Stromal cell of bone marrow (primary cell): ENCODE measurements at regions not wholly inside any gene's neighbourhood (a gene's known extent, or its start where the extent isn't known, plus 50 kb on each side); places are given as distances from the start of the nearest gene placed in this dataset.

Experiments
- DNase-seq: peaks from one replicate; pipeline ENCODE4 v3.0.0-alpha.2; 2012; ENCODE audit warnings: low read depth

GRCh38 chr13:83332751-83333150, 549.5 kb downstream of the SLITRK1 start:
- DNase-seq, result no peak

DNA sequence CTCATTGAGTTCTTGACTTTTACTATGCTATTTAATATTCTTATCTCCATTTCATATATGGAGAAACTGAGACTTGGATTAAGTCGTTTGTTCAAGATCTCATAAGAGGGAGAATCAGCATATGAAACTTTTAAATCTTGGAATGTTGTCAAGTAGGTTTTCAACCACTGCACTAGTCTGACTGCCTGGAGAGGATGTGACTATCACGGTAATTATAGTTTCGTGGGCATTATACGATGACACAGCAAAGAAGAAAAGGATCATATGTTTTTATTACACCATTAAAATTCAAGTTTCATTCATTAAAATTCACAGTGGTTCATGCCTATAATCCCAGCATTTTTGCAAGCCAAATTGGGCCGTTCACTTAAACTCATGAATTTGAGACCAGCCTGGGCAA, 555.2 kb downstream of the SLITRK1 start:
- no peak for DNase-seq

- peak; percentile 47 for DNase-seq
These were observed 557.0 kb downstream of the SLITRK1 start for GRCh38 chr13:83325125-83325853.

DNA sequence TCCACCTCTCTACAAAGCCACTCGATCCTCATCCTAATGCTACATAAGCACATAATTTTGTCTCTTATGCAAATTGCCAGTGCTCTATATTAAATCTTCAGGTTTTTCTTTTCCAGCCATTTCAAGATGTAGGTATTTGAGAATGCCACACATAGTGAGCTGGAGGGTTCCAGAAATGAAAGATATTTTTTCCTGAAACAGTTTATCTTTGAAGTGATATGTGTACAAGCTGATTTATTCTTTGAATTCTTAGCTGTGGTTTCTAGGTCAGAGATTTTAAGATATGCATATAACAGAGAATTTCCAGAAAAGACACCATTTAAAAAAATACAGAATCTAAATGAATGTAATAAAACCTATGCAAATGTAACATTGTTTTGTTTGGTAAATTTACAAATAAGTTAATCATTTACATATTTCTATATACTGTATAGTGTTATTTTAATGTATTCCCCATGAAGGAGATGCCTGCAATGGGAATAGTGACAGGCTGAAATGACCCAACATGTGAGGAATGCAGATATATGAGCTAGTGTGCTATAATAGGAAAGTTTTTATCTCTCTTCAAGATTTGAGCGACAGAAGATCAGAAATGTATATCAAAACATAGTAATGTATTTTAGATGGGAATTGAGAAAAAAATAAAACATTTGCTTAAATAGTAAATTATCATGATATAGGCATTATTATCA, 570.2 kb downstream of the SLITRK1 start:
- DNase-seq, result no peak

DNA sequence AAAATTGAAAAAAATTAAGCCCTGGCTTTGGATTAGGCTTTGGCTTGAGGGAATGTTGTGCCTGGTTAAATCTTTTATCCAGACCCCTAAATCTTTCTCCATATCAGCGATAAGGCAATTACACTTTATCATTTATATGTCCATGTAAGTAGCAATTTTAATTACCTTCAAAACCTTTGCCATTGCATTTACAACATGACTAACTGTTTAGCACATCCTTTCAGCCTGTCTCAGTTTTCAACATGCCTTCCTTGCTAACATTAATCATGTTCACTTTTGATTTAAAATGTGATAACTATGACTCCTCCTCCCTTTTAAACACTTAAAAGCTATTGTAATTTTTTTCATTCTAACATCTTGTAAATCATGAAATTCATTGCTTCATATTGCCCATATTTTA, 583.7 kb downstream of the SLITRK1 start:
- no peak for DNase-seq

- no peak for DNase-seq
These were observed 584.5 kb downstream of the SLITRK1 start for GRCh38 chr13:83297586-83298290.

DNA sequence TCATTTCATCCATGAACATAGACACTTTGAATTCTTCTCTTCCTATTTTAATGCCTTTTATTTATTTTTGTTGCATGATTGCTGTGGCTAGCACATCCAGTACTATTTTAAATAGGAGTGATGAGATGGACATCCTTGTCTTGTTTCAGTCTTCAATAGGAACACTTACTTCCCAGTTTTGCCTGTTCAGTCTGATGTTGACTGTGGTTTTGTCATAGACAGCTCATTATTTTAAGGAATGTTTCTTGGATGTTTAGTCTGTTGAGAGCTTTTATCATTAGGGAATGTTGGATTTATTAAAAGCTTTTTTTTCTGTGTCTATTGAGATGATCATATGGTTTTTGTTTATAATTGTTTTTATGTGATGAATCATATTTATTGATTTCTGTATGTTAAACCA, 586.6 kb downstream of the SLITRK1 start:
- DNase-seq, result no peak

- DNase-seq, result no peak
These were observed 595.5 kb downstream of the SLITRK1 start for GRCh38 chr13:83286737-83287136.

GRCh38 chr13:83281654-83282053, 600.6 kb downstream of the SLITRK1 start:
- DNase-seq, result no peak

GRCh38 chr13:83274679-83275078, 607.6 kb downstream of the SLITRK1 start:
- no peak for DNase-seq

- DNase-seq, result no peak
These were observed 609.5 kb downstream of the SLITRK1 start for GRCh38 chr13:83272652-83273240.

- no peak for DNase-seq
These were observed 610.2 kb downstream of the SLITRK1 start for GRCh38 chr13:83272076-83272475.

GRCh38 chr13:83265279-83265678, 617.0 kb downstream of the SLITRK1 start:
- DNase-seq, result no peak

DNA sequence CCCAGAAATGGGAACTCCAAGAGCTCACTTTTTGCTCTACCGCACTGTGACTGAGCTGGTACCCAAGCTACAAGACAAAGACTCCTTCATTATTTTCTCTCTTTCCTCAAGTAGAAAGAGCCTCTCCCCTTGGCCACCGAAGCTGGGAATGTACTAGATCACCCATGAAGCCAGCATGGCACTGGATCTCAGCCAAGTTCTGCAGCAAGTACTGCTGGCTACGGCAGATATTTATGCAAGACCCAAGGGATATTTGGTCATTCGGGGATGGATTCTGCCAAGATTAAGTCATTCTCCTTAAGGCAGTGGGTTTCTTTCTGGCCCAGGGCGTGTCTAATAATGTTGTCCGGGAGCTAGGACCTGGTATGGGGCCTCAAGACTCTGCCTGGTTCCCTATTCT, 633.5 kb downstream of the SLITRK1 start:
- DNase-seq, result no peak

GRCh38 chr13:83232626-83233025, 649.6 kb downstream of the SLITRK1 start:
- no peak for DNase-seq

DNA sequence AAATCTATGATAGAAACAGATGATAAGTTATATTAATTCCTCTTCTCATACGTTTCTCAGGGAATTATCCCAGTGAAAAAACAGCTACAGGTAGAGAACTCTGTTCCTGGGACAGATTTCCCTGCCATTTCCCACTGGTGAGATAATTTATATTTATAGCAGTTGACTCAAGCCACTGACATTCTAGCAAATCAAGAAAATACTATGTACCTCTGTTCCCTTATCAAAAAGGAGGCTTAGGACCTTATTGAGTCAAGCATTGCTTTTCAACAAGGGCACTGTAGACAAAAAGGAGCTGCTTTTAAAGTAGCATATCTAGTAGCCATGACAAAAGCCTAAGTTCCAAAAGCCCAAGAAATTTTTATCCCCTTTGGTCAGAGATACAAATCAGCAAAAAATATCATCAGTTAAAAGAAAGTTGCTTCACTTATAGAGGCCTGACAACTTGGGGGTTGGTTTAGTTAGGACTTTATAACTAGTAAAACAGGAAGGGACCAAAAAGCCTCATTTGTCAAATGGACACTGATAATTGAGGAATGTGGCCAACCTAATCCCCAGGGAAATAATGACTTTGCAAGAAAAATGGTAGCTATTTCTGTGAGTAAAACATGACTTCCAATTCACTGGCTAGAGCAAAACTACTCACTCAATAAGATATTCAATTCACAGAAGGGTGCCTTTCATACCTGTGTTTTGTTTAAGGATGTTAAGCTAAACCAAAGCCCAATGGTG, 652.5 kb downstream of the SLITRK1 start:
- DNase-seq, result no peak

DNA sequence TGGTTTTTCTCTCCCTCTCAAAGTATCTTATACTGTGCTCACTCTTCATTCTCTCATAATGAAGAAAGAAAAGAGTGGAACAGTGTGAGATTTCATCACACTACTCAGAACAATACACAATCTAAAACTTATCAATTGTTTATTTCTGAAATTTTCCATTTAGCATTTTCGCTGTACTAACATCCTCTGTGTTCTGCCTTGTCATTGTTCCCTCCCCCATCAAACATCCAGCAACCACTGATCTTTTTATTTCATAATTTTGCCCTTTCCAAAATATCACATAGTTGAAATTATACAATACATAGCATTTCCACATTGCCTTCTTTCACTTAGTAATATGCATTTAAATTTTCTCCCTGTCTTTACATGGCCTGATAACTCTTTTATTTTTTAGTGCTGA, 658.7 kb downstream of the SLITRK1 start:
- DNase-seq, result no peak

DNA sequence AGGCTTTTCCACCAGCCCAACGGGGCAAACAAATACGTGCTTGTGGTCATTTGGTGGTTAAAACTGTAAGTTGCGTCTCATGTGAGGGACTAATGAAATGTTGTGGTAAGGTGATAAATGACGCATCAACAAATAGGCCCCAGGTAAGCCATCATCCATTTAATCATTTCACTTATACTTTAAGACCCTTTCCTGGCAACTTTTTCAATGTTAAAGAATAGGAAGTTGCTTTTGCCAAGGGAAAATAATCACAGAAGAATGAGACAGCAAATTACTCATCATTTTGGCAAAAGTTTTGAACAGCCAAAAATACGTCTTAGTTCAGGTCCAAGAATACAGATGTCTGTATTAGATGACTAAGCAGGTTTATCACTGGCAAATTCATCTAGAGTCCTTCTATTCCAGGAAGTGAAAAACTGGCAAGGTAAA, 660.4 kb downstream of the SLITRK1 start:
- DNase-seq, result peak; percentile 71

GRCh38 chr13:83221256-83221655, 661.0 kb downstream of the SLITRK1 start:
- no peak for DNase-seq

GRCh38 chr13:83220241-83220640, 662.0 kb downstream of the SLITRK1 start:
- DNase-seq, result no peak

DNA sequence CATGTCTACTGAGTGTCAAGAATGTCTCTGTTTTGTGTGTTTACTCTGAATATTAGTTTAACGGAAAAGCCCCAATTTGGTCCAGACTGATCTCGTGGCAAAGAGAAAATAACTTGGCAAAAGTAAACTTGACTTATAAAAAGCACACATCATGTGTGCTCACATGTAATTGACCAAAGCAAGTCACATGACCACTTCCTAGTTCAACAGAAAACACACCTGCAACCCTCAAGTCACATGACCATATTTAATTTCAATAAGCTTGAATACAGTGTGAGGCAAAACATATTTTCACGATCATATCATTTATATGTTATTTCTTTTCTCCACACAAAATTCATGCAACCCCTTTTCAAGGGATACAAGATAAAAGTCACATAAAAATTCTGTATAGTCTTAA, 662.4 kb downstream of the SLITRK1 start:
- no peak for DNase-seq
